HEK293 (cell line): ENCODE measurements at regions not wholly inside any gene's neighbourhood (a gene's known extent, or its start where the extent isn't known, plus 50 kb on each side); places are given as distances from the start of the nearest gene placed in this dataset.

Experiments used
- CTCF ChIA-PET: fragments of 350-600 bp; formaldehyde crosslinking; extraction: SDS; loops from one replicate; lab custom pipeline; 2021; ENCODE audit warnings: antibody characterized with exemption; lab: Yijun Ruan, JAX
- POLR2A ChIA-PET: fragments of 300-600 bp; formaldehyde crosslinking; extraction: SDS; loops from one replicate; lab custom pipeline; 2020; ENCODE audit warnings: antibody characterized with exemption, inconsistent platforms; lab: Yijun Ruan, JAX
- H3K27ac ChIP-seq: fragments of 200-500 bp; sonication (Bioruptor generic); 2 replicates; pipeline ENCODE4 v1.5.1; 2014; ENCODE audit warnings: low read depth, low read length, control low read depth, inconsistent platforms; ENCODE audit errors: extremely low read depth
- H3K36me3 ChIP-seq, 2 experiments: fragments of 200-500 bp in 1 of 2; sonication (Bioruptor generic) in 1 of 2; 1 replicate in 1 of 2; 2 replicates in 1 of 2; pipeline ENCODE4 v1.5.1; 2014 to 2017; ENCODE audit warnings: inconsistent platforms in 2 of 2, low read length in 2 of 2; ENCODE audit not compliant: control insufficient read depth in 2 of 2, insufficient read depth in 1 of 2
- H3K4me1 ChIP-seq: fragments of 200-500 bp; sonication (Bioruptor generic); 2 replicates; pipeline ENCODE4 v1.5.1; 2014; ENCODE audit warnings: mild to moderate bottlenecking, low read length, inconsistent platforms; ENCODE audit not compliant: control insufficient read depth, insufficient read depth
- H3K4me3 ChIP-seq: 2 replicates; pipeline ENCODE4 v1.5.1; 2011; ENCODE audit warnings: low read depth, mild to moderate bottlenecking, control low read depth, low read length, moderate library complexity
- H3K9me3 ChIP-seq: fragments of 200-500 bp; sonication (Bioruptor generic); 2 replicates; pipeline ENCODE4 v1.5.1; 2014; ENCODE audit warnings: low read depth, low read length, inconsistent platforms; ENCODE audit not compliant: control insufficient read depth, insufficient read depth
- BCL11B ChIP-seq: fragments of 450-650 bp; formaldehyde crosslinking; IDR thresholded peaks from 2 replicates; pipeline ENCODE4 v1.5.1; 2016; ENCODE audit warnings: low read depth, missing biosample characterization, missing genetic modification characterization
- BCL6B ChIP-seq: fragments of 450-650 bp; formaldehyde crosslinking; IDR thresholded peaks from 2 replicates; pipeline ENCODE4 v1.5.1; 2017; ENCODE audit warnings: missing biosample characterization, missing genetic modification characterization
- ELK4 ChIP-seq: IDR thresholded peaks from 2 replicates; pipeline ENCODE4 v1.6.1; 2011; ENCODE audit warnings: mild to moderate bottlenecking, low read depth, low read length, borderline replicate concordance
- WT1 ChIP-seq: fragments of 450-650 bp; formaldehyde crosslinking; IDR thresholded peaks from 2 replicates; pipeline ENCODE4 v1.5.1; 2016; ENCODE audit warnings: missing biosample characterization, missing genetic modification characterization
- YY1 ChIP-seq: fragments of 450-650 bp; formaldehyde crosslinking; IDR thresholded peaks from 2 replicates; pipeline ENCODE4 v1.5.1; 2018; ENCODE audit warnings: missing biosample characterization, missing genetic modification characterization
- ZBTB11 ChIP-seq: fragments of 450-650 bp; formaldehyde crosslinking; conservative IDR thresholded peaks from 2 replicates; pipeline ENCODE4 v1.5.1; 2016; ENCODE audit warnings: low read depth, missing biosample characterization, missing genetic modification characterization
- ZBTB48 ChIP-seq: fragments of 450-650 bp; formaldehyde crosslinking; IDR thresholded peaks from 2 replicates; pipeline ENCODE4 v1.5.1; 2016; ENCODE audit warnings: missing biosample characterization, missing genetic modification characterization
- ZBTB6 ChIP-seq: fragments of 450-650 bp; formaldehyde crosslinking; IDR thresholded peaks from 2 replicates; pipeline ENCODE4 v1.5.1; 2017; ENCODE audit warnings: missing biosample characterization, missing genetic modification characterization
- ZFP37 ChIP-seq: fragments of 450-650 bp; formaldehyde crosslinking; IDR thresholded peaks from 2 replicates; pipeline ENCODE4 v1.5.1; 2016; ENCODE audit warnings: missing biosample characterization, missing genetic modification characterization
- ZFP69B ChIP-seq: fragments of 450-650 bp; formaldehyde crosslinking; IDR thresholded peaks from 2 replicates; pipeline ENCODE4 v1.5.1; 2016; ENCODE audit warnings: missing biosample characterization, missing genetic modification characterization
- ZNF174 ChIP-seq: fragments of 450-650 bp; formaldehyde crosslinking; IDR thresholded peaks from 2 replicates; pipeline ENCODE4 v1.5.0; 2017; ENCODE audit warnings: missing biosample characterization, mild to moderate bottlenecking, missing genetic modification characterization
- ZNF184 ChIP-seq: fragments of 450-650 bp; IDR thresholded peaks from 2 replicates; pipeline ENCODE4 v1.5.1; 2018; ENCODE audit warnings: missing biosample characterization, mild to moderate bottlenecking, missing genetic modification characterization
- ZNF202 ChIP-seq: fragments of 450-650 bp; formaldehyde crosslinking; IDR thresholded peaks from 2 replicates; pipeline ENCODE4 v1.5.1; 2016; ENCODE audit warnings: missing biosample characterization, missing genetic modification characterization, borderline replicate concordance
- ZNF292 ChIP-seq: fragments of 450-650 bp; formaldehyde crosslinking; IDR thresholded peaks from 2 replicates; pipeline ENCODE4 v1.5.1; 2016; ENCODE audit warnings: low read depth, missing biosample characterization, missing genetic modification characterization, borderline replicate concordance
- ZNF324 ChIP-seq: fragments of 450-650 bp; formaldehyde crosslinking; IDR thresholded peaks from 2 replicates; pipeline ENCODE4 v1.5.1; 2016; ENCODE audit warnings: missing biosample characterization, missing genetic modification characterization
- ZNF37A ChIP-seq: fragments of 450-650 bp; IDR thresholded peaks from 2 replicates; pipeline ENCODE4 v1.5.1; 2018; ENCODE audit warnings: missing biosample characterization, missing genetic modification characterization
- ZNF391 ChIP-seq: fragments of 450-650 bp; formaldehyde crosslinking; IDR thresholded peaks from 2 replicates; pipeline ENCODE4 v1.5.1; 2016; ENCODE audit warnings: low read depth, missing biosample characterization, missing genetic modification characterization, borderline replicate concordance
- ZNF416 ChIP-seq: fragments of 450-650 bp; formaldehyde crosslinking; IDR thresholded peaks from 2 replicates; pipeline ENCODE4 v1.5.1; 2016; ENCODE audit warnings: missing biosample characterization, missing genetic modification characterization
- ZNF560 ChIP-seq: fragments of 450-650 bp; formaldehyde crosslinking; IDR thresholded peaks from 2 replicates; pipeline ENCODE4 v1.5.1; 2017; ENCODE audit warnings: missing biosample characterization, missing genetic modification characterization, borderline replicate concordance
- ZNF621 ChIP-seq: fragments of 450-650 bp; formaldehyde crosslinking; IDR thresholded peaks from 2 replicates; pipeline ENCODE4 v1.5.1; 2017; ENCODE audit warnings: missing biosample characterization, missing genetic modification characterization
- ZNF623 ChIP-seq: fragments of 450-650 bp; formaldehyde crosslinking; IDR thresholded peaks from 2 replicates; pipeline ENCODE4 v1.5.1; 2016; ENCODE audit warnings: missing biosample characterization, missing genetic modification characterization
- ZNF670 ChIP-seq: fragments of 450-650 bp; formaldehyde crosslinking; IDR thresholded peaks from 2 replicates; pipeline ENCODE4 v1.5.1; 2016; ENCODE audit warnings: missing biosample characterization, missing genetic modification characterization, low read depth
- ZNF707 ChIP-seq: fragments of 450-650 bp; formaldehyde crosslinking; IDR thresholded peaks from 2 replicates; pipeline ENCODE4 v1.5.1; 2016; ENCODE audit warnings: missing biosample characterization, missing genetic modification characterization
- ZNF776 ChIP-seq: fragments of 450-650 bp; formaldehyde crosslinking; IDR thresholded peaks from 2 replicates; pipeline ENCODE4 v1.5.0; 2017; ENCODE audit warnings: missing biosample characterization, missing genetic modification characterization, borderline replicate concordance
- ZNF791 ChIP-seq: fragments of 450-650 bp; formaldehyde crosslinking; IDR thresholded peaks from 2 replicates; pipeline ENCODE4 v1.5.1; 2016; ENCODE audit warnings: missing biosample characterization, missing genetic modification characterization

- no peaks in the 10 kb centered on the region for H3K9me3 ChIP-seq
- H3K36me3 ChIP-seq: no peaks in the 10 kb centered on the region
- H3K4me1 ChIP-seq: no peaks in the 10 kb centered on the region
- H3K27ac ChIP-seq: no peak overlapping the region
- POLR2A ChIA-PET: no interaction called here
- H3K4me3 ChIP-seq: no peak overlapping the region
- CTCF ChIA-PET: interaction anchor here (0.5 to 1.2 kb wide), 4 partner anchors 11 to 211 kb away, joined by 3 to 4 read pairs (median 4); no protein-coding TSS in a partner anchor
- no peak for TF ChIP-seq ZNF391
- no peak for TF ChIP-seq ZNF791 (tag by site-specific recombination)
- TF ChIP-seq BCL11B: no peak
- no peak for TF ChIP-seq YY1 (tag by site-specific recombination)
- no peak for TF ChIP-seq ZNF560 (tag by site-specific recombination)
- TF ChIP-seq ZNF416 (tag by site-specific recombination): no peak
- no peak for TF ChIP-seq ZNF776 (tag by site-specific recombination)
- no peak for TF ChIP-seq ZNF623
These were observed 134.9 kb upstream of the IPO9 start for GRCh38 chr1:201693890-201694607.

GRCh38 chr1:201694608-201695335, 134.2 kb upstream of the IPO9 start:
- no peak for TF ChIP-seq ZBTB48 (tag by site-specific recombination)
- no peak for TF ChIP-seq WT1 (tag by site-specific recombination)
- no peak for TF ChIP-seq ZNF324 (tag by site-specific recombination)
- TF ChIP-seq ZNF707 (tag by site-specific recombination): no peak
- TF ChIP-seq ZBTB6 (tag by site-specific recombination): no peak
- TF ChIP-seq ZNF37A (tag by site-specific recombination): no peak
- no peak for TF ChIP-seq ZBTB11 (tag by site-specific recombination)
- no peak for TF ChIP-seq ZNF202 (tag by site-specific recombination)
- TF ChIP-seq ZNF670 (tag by site-specific recombination): no peak
- TF ChIP-seq ZNF184: no peak
- no peak for TF ChIP-seq ELK4
- TF ChIP-seq ZFP69B: no peak
- no peak for TF ChIP-seq ZNF292 (tag by site-specific recombination)
- no peak for TF ChIP-seq YY1 (tag by site-specific recombination)
- no peak for TF ChIP-seq BCL6B (tag by site-specific recombination)
- TF ChIP-seq ZNF621: no peak
- no peak for TF ChIP-seq ZNF174
- TF ChIP-seq ZFP37 (tag by site-specific recombination): no peak
- Histone ChIP-seq H3K9me3 (no peaks in the 10 kb centered on the region), H3K27ac (no peak overlapping the region), H3K4me3 (no peak overlapping the region), H3K36me3 (no peaks in the 10 kb centered on the region), H3K4me1 (no peaks in the 10 kb centered on the region)
- ChIA-PET POLR2A (no interaction called here), CTCF (interaction anchor here (0.6 to 1.8 kb wide), 6 partner anchors 9 to 247 kb away, joined by 3 to 7 read pairs (median 4); no protein-coding TSS in a partner anchor)
